AG04449 (cell line): ENCODE measurements at regions not wholly inside any gene's neighbourhood (a gene's known extent, or its start where the extent isn't known, plus 50 kb on each side); places are given as distances from the start of the nearest gene placed in this dataset.

Experiments
- CTCF ChIA-PET: fragments of 350-600 bp; formaldehyde crosslinking; extraction: SDS; loops from one replicate; lab custom pipeline; 2021; ENCODE audit warnings: antibody characterized with exemption; lab: Yijun Ruan, JAX
- POLR2A ChIA-PET: fragments of 400-600, 350-600 bp; formaldehyde crosslinking; extraction: SDS; loops from one replicate; lab custom pipeline; 2020; ENCODE audit warnings: antibody characterized with exemption, inconsistent platforms; lab: Yijun Ruan, JAX
- DNase-seq: peaks from one replicate; pipeline ENCODE4 v3.0.0-alpha.2; 2010; ENCODE audit warnings: low read depth, low spot score
- H3K4me3 ChIP-seq: 2 replicates; pipeline ENCODE4 v1.5.1; 2011; ENCODE audit warnings: low read depth, mild to moderate bottlenecking, control low read depth, low read length
- CTCF ChIP-seq: IDR thresholded peaks from one replicate; pipeline ENCODE4 v1.5.1; 2011; ENCODE audit warnings: mild to moderate bottlenecking, moderate library complexity, low read length, control low read depth, inconsistent platforms; ENCODE audit not compliant: insufficient read depth; ENCODE audit errors: missing control alignments

GRCh38 chr18:40553029-40553428 is 1402.0 kb upstream of the PIK3C3 start:
- H3K4me3 ChIP-seq = no peak overlapping the region
- POLR2A ChIA-PET = no interaction called here
- no peak for TF ChIP-seq CTCF
- no peak for DNase-seq
- CTCF ChIA-PET = no interaction called here

DNA sequence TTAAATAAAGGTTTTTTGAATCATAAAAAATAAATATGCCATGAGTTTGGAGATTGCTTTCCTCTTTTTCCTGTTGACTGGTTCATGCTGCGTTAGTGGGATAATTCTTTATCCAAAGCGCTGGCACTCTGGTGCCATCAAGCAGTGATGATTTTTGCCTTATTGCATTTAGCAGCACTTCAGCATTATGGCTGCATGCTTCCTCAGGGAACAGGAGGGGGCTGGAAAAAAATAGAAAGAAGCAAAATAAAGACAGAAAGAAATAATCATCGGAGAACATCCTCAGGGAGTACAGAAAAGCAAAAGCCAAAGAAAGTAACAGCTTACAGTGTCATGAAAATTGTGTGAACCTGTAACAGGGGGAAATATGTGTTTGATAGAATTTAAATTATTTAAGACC is 1408.2 kb upstream of the PIK3C3 start:
- POLR2A ChIA-PET = no interaction called here
- no peak for DNase-seq
- TF ChIP-seq CTCF = no peak
- no peak overlapping the region for H3K4me3 ChIP-seq
- CTCF ChIA-PET = no interaction called here

DNA sequence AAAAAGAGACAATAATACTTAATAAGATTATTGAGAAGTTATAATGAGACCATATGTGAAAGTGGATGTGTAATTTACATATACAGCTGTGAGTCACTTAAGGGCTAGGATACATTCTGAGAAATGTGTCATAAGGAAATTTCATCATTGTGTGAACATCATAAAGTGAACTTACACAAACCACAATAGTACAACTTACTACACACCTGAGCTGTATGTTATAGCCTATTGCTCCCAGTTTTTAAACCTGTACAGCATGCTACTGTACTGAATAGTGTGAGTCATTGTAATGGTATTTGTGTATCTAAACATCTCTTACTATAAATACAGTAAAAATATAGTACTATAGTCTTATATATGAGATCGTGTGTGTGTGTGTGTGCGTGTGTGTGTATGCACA is 1420.3 kb upstream of the PIK3C3 start:
- no peak for DNase-seq
- no peak overlapping the region for H3K4me3 ChIP-seq
- ChIA-PET CTCF (interaction anchor here (1.0 kb wide), 1 partner anchor 21 kb away, joined by 3 read pairs; no protein-coding TSS in a partner anchor), POLR2A (no interaction called here)
- TF ChIP-seq CTCF = no peak

DNA sequence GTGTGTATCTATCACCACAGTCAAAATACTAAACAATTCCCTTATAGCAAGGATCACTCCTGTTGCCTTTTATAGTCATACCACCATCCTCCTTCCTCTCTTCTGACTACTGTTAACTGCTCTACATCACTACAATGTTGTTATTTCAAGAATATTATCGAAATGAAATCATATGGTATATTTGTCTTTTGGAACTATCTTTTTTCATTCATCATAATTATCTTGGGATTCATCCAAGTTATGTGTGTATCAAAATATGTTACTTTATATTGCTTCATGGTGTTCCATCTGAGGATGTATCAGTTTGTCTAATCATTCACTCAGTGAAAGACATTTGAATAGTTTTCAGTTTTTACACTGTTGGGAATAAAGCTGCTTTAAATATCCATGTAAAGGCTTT is 1423.0 kb upstream of the PIK3C3 start:
- no peak for DNase-seq
- ChIA-PET CTCF (no interaction called here), POLR2A (no interaction called here)
- no peak overlapping the region for H3K4me3 ChIP-seq
- TF ChIP-seq CTCF = no peak

- ChIA-PET POLR2A (no interaction called here), CTCF (no interaction called here)
- H3K4me3 ChIP-seq = no peak overlapping the region
- no peak for DNase-seq
- TF ChIP-seq CTCF = no peak
These were observed 1424.0 kb upstream of the PIK3C3 start for GRCh38 chr18:40531051-40531450.

GRCh38 chr18:40529478-40529877 is 1425.6 kb upstream of the PIK3C3 start:
- DNase-seq = no peak
- POLR2A ChIA-PET = no interaction called here
- no peak overlapping the region for H3K4me3 ChIP-seq
- TF ChIP-seq CTCF = no peak
- CTCF ChIA-PET = interaction anchor here (1.3 kb wide), 1 partner anchor 15 kb away, joined by 3 read pairs; no protein-coding TSS in a partner anchor
